OCI-LY7 (cell line): ENCODE measurements at regions not wholly inside any gene's neighbourhood (a gene's known extent, or its start where the extent isn't known, plus 50 kb on each side); places are given as distances from the start of the nearest gene placed in this dataset.

ENCODE experiments used
- EZH2phosphoT487 ChIP-seq: fragments of 200-600 bp; sonication (generic); IDR thresholded peaks from 2 replicates; pipeline ENCODE4 v1.6.1; 2018; ENCODE audit warnings: low read depth, borderline replicate concordance, mild to moderate bottlenecking, mixed run types, antibody characterized with exemption, low read length, moderate library complexity, mixed read lengths
- TF ChIP-seq, protein P1 (sequence below): fragments of 200-600 bp; sonication (generic); conservative IDR thresholded peaks from 2 replicates; pipeline ENCODE4 v1.5.1; 2014; ENCODE audit warnings: mild to moderate bottlenecking, antibody characterized with exemption, low read length, moderate library complexity, mixed read lengths

DNA sequence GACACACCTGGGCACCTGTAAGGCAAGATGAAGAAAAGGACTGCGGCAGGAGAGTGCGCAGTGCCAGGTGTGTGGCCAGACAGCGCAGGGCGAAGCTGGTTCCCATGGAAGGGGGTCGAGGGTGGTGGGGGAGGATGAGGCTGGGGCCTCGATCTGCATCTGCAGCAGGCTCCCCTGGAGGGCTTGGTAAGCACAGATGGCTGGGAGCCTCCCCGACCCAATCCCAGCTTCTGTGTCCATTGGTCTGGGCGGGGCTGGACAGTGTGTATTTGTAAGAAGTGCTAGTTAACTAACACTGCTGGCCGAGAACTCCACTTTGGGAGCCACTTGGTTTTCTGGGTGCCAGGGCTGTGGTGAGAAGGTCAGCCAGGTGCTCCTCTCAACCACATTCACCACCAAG, 385.1 kb upstream of the IRX1 start:
- TF ChIP-seq, protein P1, sequence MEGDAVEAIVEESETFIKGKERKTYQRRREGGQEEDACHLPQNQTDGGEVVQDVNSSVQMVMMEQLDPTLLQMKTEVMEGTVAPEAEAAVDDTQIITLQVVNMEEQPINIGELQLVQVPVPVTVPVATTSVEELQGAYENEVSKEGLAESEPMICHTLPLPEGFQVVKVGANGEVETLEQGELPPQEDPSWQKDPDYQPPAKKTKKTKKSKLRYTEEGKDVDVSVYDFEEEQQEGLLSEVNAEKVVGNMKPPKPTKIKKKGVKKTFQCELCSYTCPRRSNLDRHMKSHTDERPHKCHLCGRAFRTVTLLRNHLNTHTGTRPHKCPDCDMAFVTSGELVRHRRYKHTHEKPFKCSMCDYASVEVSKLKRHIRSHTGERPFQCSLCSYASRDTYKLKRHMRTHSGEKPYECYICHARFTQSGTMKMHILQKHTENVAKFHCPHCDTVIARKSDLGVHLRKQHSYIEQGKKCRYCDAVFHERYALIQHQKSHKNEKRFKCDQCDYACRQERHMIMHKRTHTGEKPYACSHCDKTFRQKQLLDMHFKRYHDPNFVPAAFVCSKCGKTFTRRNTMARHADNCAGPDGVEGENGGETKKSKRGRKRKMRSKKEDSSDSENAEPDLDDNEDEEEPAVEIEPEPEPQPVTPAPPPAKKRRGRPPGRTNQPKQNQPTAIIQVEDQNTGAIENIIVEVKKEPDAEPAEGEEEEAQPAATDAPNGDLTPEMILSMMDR = no peak
- TF ChIP-seq EZH2phosphoT487 = no peak
